ENCODE measurements at regions not wholly inside any gene's neighbourhood (a gene's known extent, or its start where the extent isn't known, plus 50 kb on each side); places are given as distances from the start of the nearest gene placed in this dataset.

DNA sequence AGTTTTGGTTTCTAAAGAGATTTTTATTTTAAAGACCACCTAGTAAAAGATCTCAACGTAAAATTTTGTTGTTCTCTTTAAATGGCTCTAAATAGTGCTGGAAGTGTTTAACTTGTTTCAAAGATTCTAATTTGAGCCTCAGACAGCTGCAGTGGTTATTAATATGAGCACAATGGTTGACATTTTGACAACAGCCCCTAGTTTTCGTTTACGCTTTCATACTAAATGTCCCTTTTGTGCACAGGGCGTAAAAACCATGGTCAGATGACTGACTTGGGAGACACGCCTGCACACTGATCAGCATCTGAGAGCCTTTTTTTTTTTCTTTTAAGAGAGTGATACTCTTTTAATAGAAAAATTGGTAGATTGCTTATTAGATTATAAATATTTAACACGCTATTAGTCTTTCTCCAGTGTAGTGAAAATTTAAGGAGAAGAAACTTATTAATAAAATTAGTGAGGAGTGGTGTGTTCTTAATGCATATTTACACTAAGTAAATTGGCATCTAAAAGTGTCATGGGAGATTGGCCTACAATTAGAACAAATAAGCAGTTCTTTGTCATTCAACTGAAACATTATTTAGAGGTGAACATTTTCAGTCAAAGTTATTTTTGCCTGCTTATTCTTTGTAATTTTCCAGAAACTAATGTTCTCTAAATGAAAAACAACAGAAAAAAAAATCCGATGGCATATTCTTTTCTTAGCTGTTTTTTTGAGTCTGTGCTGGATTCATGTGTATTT is 182.8 kb upstream of the PHYHIPL start:
- ChIA-PET POLR2A (no interaction called here), CTCF (no interaction called here)
- no peak for DNase-seq (ENCODE audit: low read depth)
- TF ChIP-seq, protein P1, sequence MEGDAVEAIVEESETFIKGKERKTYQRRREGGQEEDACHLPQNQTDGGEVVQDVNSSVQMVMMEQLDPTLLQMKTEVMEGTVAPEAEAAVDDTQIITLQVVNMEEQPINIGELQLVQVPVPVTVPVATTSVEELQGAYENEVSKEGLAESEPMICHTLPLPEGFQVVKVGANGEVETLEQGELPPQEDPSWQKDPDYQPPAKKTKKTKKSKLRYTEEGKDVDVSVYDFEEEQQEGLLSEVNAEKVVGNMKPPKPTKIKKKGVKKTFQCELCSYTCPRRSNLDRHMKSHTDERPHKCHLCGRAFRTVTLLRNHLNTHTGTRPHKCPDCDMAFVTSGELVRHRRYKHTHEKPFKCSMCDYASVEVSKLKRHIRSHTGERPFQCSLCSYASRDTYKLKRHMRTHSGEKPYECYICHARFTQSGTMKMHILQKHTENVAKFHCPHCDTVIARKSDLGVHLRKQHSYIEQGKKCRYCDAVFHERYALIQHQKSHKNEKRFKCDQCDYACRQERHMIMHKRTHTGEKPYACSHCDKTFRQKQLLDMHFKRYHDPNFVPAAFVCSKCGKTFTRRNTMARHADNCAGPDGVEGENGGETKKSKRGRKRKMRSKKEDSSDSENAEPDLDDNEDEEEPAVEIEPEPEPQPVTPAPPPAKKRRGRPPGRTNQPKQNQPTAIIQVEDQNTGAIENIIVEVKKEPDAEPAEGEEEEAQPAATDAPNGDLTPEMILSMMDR (IDR thresholded peaks at IDR 0.05; ENCODE audit: insufficient read depth, low read depth, low read length): no peak
- peaks cover 1% of the 10 kb centered on the region; the same call in 1 of the 2 replicates for H3K27me3 ChIP-seq (ENCODE audit: control insufficient read depth, insufficient read depth, low read length)
- no peak overlapping the region for H3K4me3 ChIP-seq (ENCODE audit: low read depth, low read length)
- H3K36me3 ChIP-seq (ENCODE audit: control insufficient read depth, insufficient read depth, low read length): no peaks in the 10 kb centered on the region

DNA sequence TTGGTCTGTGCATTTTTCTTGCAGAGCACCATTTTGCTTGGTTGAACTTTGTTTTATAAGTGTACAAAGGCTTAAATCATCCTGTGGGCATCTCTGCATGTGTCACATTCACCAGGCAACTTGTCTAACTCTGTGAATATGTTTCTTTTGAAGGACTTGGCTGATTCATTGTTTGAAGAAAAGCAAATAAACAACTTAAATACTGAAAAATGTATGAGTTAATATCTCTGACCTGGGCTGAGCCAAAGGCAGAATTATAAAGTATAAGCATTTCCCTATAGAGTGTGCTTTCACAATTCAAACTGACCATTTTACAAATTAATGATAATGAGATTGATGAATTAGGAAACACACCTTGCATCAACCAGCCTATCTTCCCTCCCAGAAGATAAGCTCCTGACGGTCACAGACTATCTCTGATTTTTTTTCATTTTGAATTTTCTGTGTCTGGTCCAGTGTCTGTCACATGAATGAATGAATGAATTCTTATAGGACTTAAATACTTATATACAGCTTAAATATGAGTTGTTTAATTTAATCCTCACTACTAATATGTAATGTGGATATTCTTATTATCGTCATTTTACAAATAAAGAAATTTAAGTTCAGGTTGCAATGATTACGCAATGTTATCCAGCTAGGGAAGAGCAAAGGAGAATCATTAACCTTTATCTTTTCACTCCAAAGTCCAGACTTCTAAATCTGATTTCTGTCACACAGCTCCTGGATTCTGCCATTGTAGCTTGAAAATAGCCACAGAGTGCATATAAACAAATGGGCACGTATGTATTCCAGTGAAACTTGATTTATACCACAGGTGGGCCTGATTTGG is 182.0 kb upstream of the PHYHIPL start:
- Histone ChIP-seq H3K4me3 (ENCODE audit: low read depth, low read length) (no peak overlapping the region), H3K27me3 (ENCODE audit: control insufficient read depth, insufficient read depth, low read length) (peaks cover 1% of the 10 kb centered on the region; the same call in 1 of the 2 replicates), H3K36me3 (ENCODE audit: control insufficient read depth, insufficient read depth, low read length) (no peaks in the 10 kb centered on the region)
- TF ChIP-seq, protein P1 (IDR thresholded peaks at IDR 0.05; ENCODE audit: insufficient read depth, low read depth, low read length): no peak
- CTCF ChIA-PET: no interaction called here
- DNase-seq (ENCODE audit: low read depth): no peak
- POLR2A ChIA-PET: no interaction called here

DNA sequence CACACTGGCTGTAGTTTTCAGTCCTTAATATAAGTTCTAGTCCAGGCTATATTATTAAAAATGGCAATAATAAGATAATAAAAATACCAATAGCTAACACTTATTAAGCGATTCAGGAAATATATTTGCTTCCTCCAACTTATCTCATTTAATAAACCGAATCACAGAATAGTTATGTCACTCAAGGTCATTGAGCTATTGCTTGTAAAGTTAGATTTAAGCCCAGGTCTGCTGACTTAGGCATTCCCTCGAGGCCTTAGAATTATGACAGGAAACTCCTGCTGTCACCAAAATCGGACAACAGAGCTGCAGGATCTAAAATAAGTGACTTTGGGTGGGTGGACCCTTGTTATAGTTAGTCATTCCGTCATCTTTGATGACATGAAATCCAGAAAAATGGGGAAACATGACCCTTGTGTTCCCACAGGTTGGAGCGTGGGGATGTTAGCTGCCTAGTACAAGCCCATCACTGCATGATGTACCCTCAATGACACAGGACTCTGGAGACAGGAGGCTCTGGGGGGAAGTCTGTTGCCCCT is 181.3 kb upstream of the PHYHIPL start:
- ChIA-PET CTCF (interaction anchor here (0.8 kb wide), 1 partner anchor 12 kb away, joined by 3 read pairs; no protein-coding TSS in a partner anchor), POLR2A (no interaction called here)
- Histone ChIP-seq H3K27me3 (ENCODE audit: control insufficient read depth, insufficient read depth, low read length) (peaks cover 1% of the 10 kb centered on the region; the same call in 1 of the 2 replicates), H3K36me3 (ENCODE audit: control insufficient read depth, insufficient read depth, low read length) (no peaks in the 10 kb centered on the region), H3K4me3 (ENCODE audit: low read depth, low read length) (no peak overlapping the region)
- TF ChIP-seq, protein P1 (IDR thresholded peaks at IDR 0.05; ENCODE audit: insufficient read depth, low read depth, low read length): no peak
- DNase-seq (ENCODE audit: low read depth): no peak

DNA sequence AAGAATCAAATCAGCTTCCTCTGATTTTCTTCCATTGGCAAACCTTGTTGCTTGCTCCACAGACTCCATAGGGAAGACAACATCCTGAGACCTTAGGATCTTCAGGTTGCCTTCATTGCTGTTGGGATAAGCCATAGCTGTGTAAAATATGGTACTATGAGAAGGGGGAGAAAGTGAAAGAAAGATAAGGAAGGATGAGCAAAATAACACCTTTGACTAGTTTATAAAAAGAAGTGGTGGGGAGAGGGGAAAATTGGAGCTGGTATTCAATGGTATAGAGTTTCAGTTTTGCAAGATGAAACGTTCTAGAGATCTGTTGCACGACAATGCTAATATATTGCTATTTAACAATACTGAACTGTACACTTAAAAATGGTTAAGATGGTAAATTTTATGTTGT is 180.4 kb upstream of the PHYHIPL start:
- Histone ChIP-seq H3K4me3 (ENCODE audit: low read depth, low read length) (no peak overlapping the region), H3K27me3 (ENCODE audit: control insufficient read depth, insufficient read depth, low read length) (peaks cover 1% of the 10 kb centered on the region; the same call in 1 of the 2 replicates), H3K36me3 (ENCODE audit: control insufficient read depth, insufficient read depth, low read length) (no peaks in the 10 kb centered on the region)
- DNase-seq (ENCODE audit: low read depth): no peak
- TF ChIP-seq, protein P1 (IDR thresholded peaks at IDR 0.05; ENCODE audit: insufficient read depth, low read depth, low read length): no peak
- POLR2A ChIA-PET: no interaction called here
- CTCF ChIA-PET: interaction anchor here (0.8 kb wide), 1 partner anchor 11 kb away, joined by 3 read pairs; no protein-coding TSS in a partner anchor

DNA sequence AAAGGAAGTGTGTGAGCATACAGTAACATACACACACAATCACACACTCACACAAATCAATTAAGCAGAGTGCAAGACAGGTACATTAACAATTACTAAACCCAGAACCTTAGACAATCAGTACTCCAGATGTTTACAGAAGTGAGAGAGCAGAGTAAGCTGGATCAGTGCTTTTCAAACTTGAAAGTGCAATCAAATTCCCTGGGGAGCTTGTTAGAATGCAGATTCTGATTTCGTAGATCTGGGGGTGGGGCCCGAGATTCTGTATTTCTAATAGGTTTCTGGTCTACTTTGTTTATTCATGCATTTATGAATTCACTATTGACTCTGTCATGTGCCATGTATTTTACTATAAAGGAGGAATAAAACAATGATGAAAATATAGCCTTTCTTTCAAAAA is 179.6 kb upstream of the PHYHIPL start:
- ChIA-PET CTCF (interaction anchor here (1.5 kb wide), 1 partner anchor 19 kb away, joined by 3 read pairs; no protein-coding TSS in a partner anchor), POLR2A (no interaction called here)
- peaks cover 1% of the 10 kb centered on the region; the same call in 1 of the 2 replicates for H3K27me3 ChIP-seq (ENCODE audit: control insufficient read depth, insufficient read depth, low read length)
- no peak overlapping the region for H3K4me3 ChIP-seq (ENCODE audit: low read depth, low read length)
- H3K36me3 ChIP-seq (ENCODE audit: control insufficient read depth, insufficient read depth, low read length): no peaks in the 10 kb centered on the region
- TF ChIP-seq, protein P1 (IDR thresholded peaks at IDR 0.05; ENCODE audit: insufficient read depth, low read depth, low read length): no peak
- DNase-seq (ENCODE audit: low read depth): no peak

Measured in BJ (cell line).